ENCODE measurements at regions not wholly inside any gene's neighbourhood (a gene's known extent, or its start where the extent isn't known, plus 50 kb on each side); places are given as distances from the start of the nearest gene placed in this dataset.

GRCh38 chr11:28730336-28730735, 622.1 kb downstream of the METTL15 start:
- ATAC-seq (ENCODE audit: poor library complexity): no peak
- intact Hi-C loops (cut with DNase I): no loop called here
- no peak for DNase-seq

GRCh38 chr11:28729339-28729738, 621.2 kb downstream of the METTL15 start:
- DNase-seq (no peak), ATAC-seq (ENCODE audit: poor library complexity) (no peak)
- intact Hi-C loops (cut with DNase I): no loop called here

- DNase-seq (no peak), ATAC-seq (ENCODE audit: poor library complexity) (no peak)
- intact Hi-C loops (cut with DNase I): no loop called here
These were observed 620.5 kb downstream of the METTL15 start for GRCh38 chr11:28728666-28729065.

GRCh38 chr11:28727254-28727653, 619.1 kb downstream of the METTL15 start:
- DNase-seq (no peak), ATAC-seq (ENCODE audit: poor library complexity) (no peak)
- intact Hi-C loops (cut with DNase I): no loop called here

- DNase-seq (no peak), ATAC-seq (ENCODE audit: poor library complexity) (no peak)
- intact Hi-C loops (cut with DNase I): no loop called here
These were observed 618.2 kb downstream of the METTL15 start for GRCh38 chr11:28726432-28726831.

GRCh38 chr11:28715726-28716125, 607.5 kb downstream of the METTL15 start:
- intact Hi-C loops (cut with DNase I): no loop called here
- no peak for DNase-seq
- ATAC-seq (ENCODE audit: poor library complexity): no peak

- ATAC-seq (ENCODE audit: poor library complexity): no peak
- intact Hi-C loops (cut with DNase I): no loop called here
- DNase-seq: no peak
These were observed 605.7 kb downstream of the METTL15 start for GRCh38 chr11:28713850-28714249.

GRCh38 chr11:28708075-28708474, 599.9 kb downstream of the METTL15 start:
- intact Hi-C loops (cut with DNase I): no loop called here
- DNase-seq: no peak
- no peak for ATAC-seq (ENCODE audit: poor library complexity)

GRCh38 chr11:28704801-28705200, 596.6 kb downstream of the METTL15 start:
- intact Hi-C loops (cut with DNase I): no loop called here
- no peak for ATAC-seq (ENCODE audit: poor library complexity)
- DNase-seq: no peak

GRCh38 chr11:28703371-28703770, 595.2 kb downstream of the METTL15 start:
- no peak for DNase-seq
- ATAC-seq (ENCODE audit: poor library complexity): no peak
- intact Hi-C loops (cut with DNase I): no loop called here

- intact Hi-C loops (cut with DNase I): no loop called here
- no peak for DNase-seq
- ATAC-seq (ENCODE audit: poor library complexity): no peak
These were observed 594.7 kb downstream of the METTL15 start for GRCh38 chr11:28702871-28703270.

GRCh38 chr11:28702450-28702790, 594.2 kb downstream of the METTL15 start:
- DNase-seq: no peak
- intact Hi-C loops (cut with DNase I): no loop called here
- no peak for ATAC-seq (ENCODE audit: poor library complexity)

- intact Hi-C loops (cut with DNase I): no loop called here
- DNase-seq: no peak
- no peak for ATAC-seq (ENCODE audit: poor library complexity)
These were observed 593.7 kb downstream of the METTL15 start for GRCh38 chr11:28701760-28702449.

- ATAC-seq (ENCODE audit: poor library complexity): no peak
- intact Hi-C loops (cut with DNase I): loop anchor here (5.0 kb wide), 1 partner anchor 1002 kb away; no protein-coding TSS in a partner anchor
- DNase-seq: no peak
These were observed 591.5 kb downstream of the METTL15 start for GRCh38 chr11:28699701-28700100.

GRCh38 chr11:28697920-28698827, 590.0 kb downstream of the METTL15 start:
- DNase-seq (peak; percentile 44), ATAC-seq (ENCODE audit: poor library complexity) (peak; percentile 61)
- intact Hi-C loops (cut with DNase I): loop anchor here (5.0 kb wide), 1 partner anchor 1001 kb away; no protein-coding TSS in a partner anchor

- intact Hi-C loops (cut with DNase I): loop anchor here (5.0 kb wide), 1 partner anchor 999 kb away; no protein-coding TSS in a partner anchor
These were observed 588.4 kb downstream of the METTL15 start for GRCh38 chr11:28696591-28696990.

GRCh38 chr11:28690746-28691145, 582.6 kb downstream of the METTL15 start:
- intact Hi-C loops (cut with DNase I): no loop called here

More at GRCh38 chr11:28696591-28696990, 588.4 kb downstream of the METTL15 start:
- ATAC-seq (ENCODE audit: poor library complexity): no peak
- no peak for DNase-seq

GRCh38 chr11:28684011-28684586, 575.9 kb downstream of the METTL15 start:
- ATAC-seq (ENCODE audit: poor library complexity) (no peak), DNase-seq (no peak)
- intact Hi-C loops (cut with DNase I): no loop called here

More at GRCh38 chr11:28690746-28691145, 582.6 kb downstream of the METTL15 start:
- ATAC-seq (ENCODE audit: poor library complexity) (no peak), DNase-seq (no peak)

GRCh38 chr11:28679795-28680468, 571.7 kb downstream of the METTL15 start:
- intact Hi-C loops (cut with DNase I): no loop called here
- DNase-seq (no peak), ATAC-seq (ENCODE audit: poor library complexity) (no peak)
